ENCODE measurements at regions not wholly inside any gene's neighbourhood (a gene's known extent, or its start where the extent isn't known, plus 50 kb on each side); places are given as distances from the start of the nearest gene placed in this dataset.

GRCh38 chr9:28378231-28378630 is 805.0 kb upstream of the C9orf72 start:
- H3K36me3 ChIP-seq (ENCODE audit: control insufficient read depth in 2 of 2, extremely low read depth in 1 of 2, insufficient read depth in 1 of 2, low read length in 1 of 2) = no peaks in the 10 kb centered on the region
- H3K4me3 Mint-ChIP-seq = no peak overlapping the region
- POLR2A ChIA-PET = no interaction called here
- no peaks in the 10 kb centered on the region for H3K36me3 Mint-ChIP-seq
- no peaks in the 10 kb centered on the region for H3K9me3 ChIP-seq
- no peak overlapping the region for H3K27ac ChIP-seq (ENCODE audit: low read length)
- no peaks in the 10 kb centered on the region for H3K4me1 Mint-ChIP-seq
- no peak for ATAC-seq (replicated peaks in 1 of 4)
- no peaks in the 10 kb centered on the region for H3K27me3 ChIP-seq (replicated peaks in 1 of 2; ENCODE audit: control insufficient read depth in 2 of 2, extremely low read depth in 1 of 2, insufficient read depth in 2 of 2, low read length in 1 of 2)
- peaks cover 3 to 11% (median 4%) of the 10 kb centered on the region in 3 donors for H3K9me3 Mint-ChIP-seq
- DNase-seq = no peak
- no peaks in the 10 kb centered on the region for H3K4me1 ChIP-seq (ENCODE audit: control insufficient read depth in 1 of 2, extremely low read depth in 1 of 2, insufficient read depth in 2 of 2, low read length in 2 of 2)
- H3K27ac Mint-ChIP-seq = no peak overlapping the region
- CTCF ChIA-PET = no interaction called here
- WGBS (ENCODE audit: insufficient coverage) = 100% methylated on average over 1 of the region's 1 CpG
- no peak overlapping the region for H3K4me3 ChIP-seq (ENCODE audit: control insufficient read depth in 1 of 2, extremely low read depth in 1 of 2, low read length in 1 of 2)
- no peaks in the 10 kb centered on the region for H3K27me3 Mint-ChIP-seq

GRCh38 chr9:28379082-28379481 is 805.8 kb upstream of the C9orf72 start:
- H3K4me3 Mint-ChIP-seq = no peak overlapping the region
- H3K4me1 Mint-ChIP-seq = no peaks in the 10 kb centered on the region
- no peaks in the 10 kb centered on the region for H3K27me3 Mint-ChIP-seq
- no peaks in the 10 kb centered on the region for H3K36me3 Mint-ChIP-seq
- H3K9me3 Mint-ChIP-seq = peaks cover 3 to 11% (median 4%) of the 10 kb centered on the region in 3 donors
- CTCF ChIA-PET = no interaction called here
- Histone ChIP-seq H3K4me3 (ENCODE audit: control insufficient read depth in 1 of 2, extremely low read depth in 1 of 2, low read length in 1 of 2) (no peak overlapping the region), H3K9me3 (no peaks in the 10 kb centered on the region), H3K4me1 (ENCODE audit: control insufficient read depth in 1 of 2, extremely low read depth in 1 of 2, insufficient read depth in 2 of 2, low read length in 2 of 2) (no peaks in the 10 kb centered on the region), H3K27me3 (replicated peaks in 1 of 2; ENCODE audit: control insufficient read depth in 2 of 2, extremely low read depth in 1 of 2, insufficient read depth in 2 of 2, low read length in 1 of 2) (no peaks in the 10 kb centered on the region), H3K36me3 (ENCODE audit: control insufficient read depth in 2 of 2, extremely low read depth in 1 of 2, insufficient read depth in 1 of 2, low read length in 1 of 2) (no peaks in the 10 kb centered on the region), H3K27ac (ENCODE audit: low read length) (no peak overlapping the region)
- no peak for DNase-seq
- no peak for ATAC-seq (replicated peaks in 1 of 4)
- no peak overlapping the region for H3K27ac Mint-ChIP-seq
- POLR2A ChIA-PET = interaction anchor here in 1 of 2 donors (0.6 kb wide), 1 partner anchor 101 kb away, joined by 8 read pairs; no protein-coding TSS in a partner anchor

GRCh38 chr9:28389411-28389810 is 816.1 kb upstream of the C9orf72 start:
- no peak for ATAC-seq (replicated peaks in 1 of 4)
- CTCF ChIA-PET = no interaction called here
- 64% methylated on average over 1 of the region's 3 CpGs for whole genome bisulfite sequencing (ENCODE audit: insufficient coverage)
- Mint-ChIP-seq H3K36me3 (no peaks in the 10 kb centered on the region), H3K9me3 (peaks cover 9 to 15% (median 11%) of the 10 kb centered on the region in 3 donors), H3K4me3 (no peak overlapping the region), H3K27ac (no peak overlapping the region), H3K27me3 (no peaks in the 10 kb centered on the region), H3K4me1 (no peaks in the 10 kb centered on the region)
- DNase-seq = no peak
- POLR2A ChIA-PET = no interaction called here
- Histone ChIP-seq H3K27me3 (replicated peaks in 1 of 2; ENCODE audit: control insufficient read depth in 2 of 2, extremely low read depth in 1 of 2, insufficient read depth in 2 of 2, low read length in 1 of 2) (no peaks in the 10 kb centered on the region), H3K4me3 (ENCODE audit: control insufficient read depth in 1 of 2, extremely low read depth in 1 of 2, low read length in 1 of 2) (no peak overlapping the region), H3K27ac (ENCODE audit: low read length) (no peak overlapping the region), H3K9me3 (no peaks in the 10 kb centered on the region), H3K36me3 (ENCODE audit: control insufficient read depth in 2 of 2, extremely low read depth in 1 of 2, insufficient read depth in 1 of 2, low read length in 1 of 2) (no peaks in the 10 kb centered on the region), H3K4me1 (ENCODE audit: control insufficient read depth in 1 of 2, extremely low read depth in 1 of 2, insufficient read depth in 2 of 2, low read length in 2 of 2) (no peaks in the 10 kb centered on the region)

GRCh38 chr9:28394774-28395173 is 821.5 kb upstream of the C9orf72 start:
- DNase-seq (no peak), ATAC-seq (replicated peaks in 1 of 4) (no peak)
- Mint-ChIP-seq H3K27me3 (no peaks in the 10 kb centered on the region), H3K4me1 (no peaks in the 10 kb centered on the region), H3K9me3 (peaks cover 0 to 4% (median 3%) of the 10 kb centered on the region in 3 donors), H3K27ac (no peak overlapping the region), H3K36me3 (no peaks in the 10 kb centered on the region), H3K4me3 (no peak overlapping the region)
- Histone ChIP-seq H3K27me3 (replicated peaks in 1 of 2; ENCODE audit: control insufficient read depth in 2 of 2, extremely low read depth in 1 of 2, insufficient read depth in 2 of 2, low read length in 1 of 2) (no peaks in the 10 kb centered on the region), H3K9me3 (no peaks in the 10 kb centered on the region), H3K27ac (ENCODE audit: low read length) (no peak overlapping the region), H3K4me1 (ENCODE audit: control insufficient read depth in 1 of 2, extremely low read depth in 1 of 2, insufficient read depth in 2 of 2, low read length in 2 of 2) (no peaks in the 10 kb centered on the region), H3K4me3 (ENCODE audit: control insufficient read depth in 1 of 2, extremely low read depth in 1 of 2, low read length in 1 of 2) (no peak overlapping the region), H3K36me3 (ENCODE audit: control insufficient read depth in 2 of 2, extremely low read depth in 1 of 2, insufficient read depth in 1 of 2, low read length in 1 of 2) (no peaks in the 10 kb centered on the region)
- POLR2A ChIA-PET = no interaction called here
- CTCF ChIA-PET = no interaction called here

- no peaks in the 10 kb centered on the region for H3K4me1 Mint-ChIP-seq
- H3K9me3 Mint-ChIP-seq = peaks cover 4 to 5% (median 4%) of the 10 kb centered on the region in 3 donors
- WGBS (ENCODE audit: insufficient coverage) = no CpG with 5 or more reads among the region's 4 CpGs
- H3K4me3 ChIP-seq (ENCODE audit: control insufficient read depth in 1 of 2, extremely low read depth in 1 of 2, low read length in 1 of 2) = no peak overlapping the region
- H3K4me1 ChIP-seq (ENCODE audit: control insufficient read depth in 1 of 2, extremely low read depth in 1 of 2, insufficient read depth in 2 of 2, low read length in 2 of 2) = no peaks in the 10 kb centered on the region
- DNase-seq (no peak), ATAC-seq (replicated peaks in 1 of 4) (no peak)
- no peak overlapping the region for H3K27ac Mint-ChIP-seq
- no peaks in the 10 kb centered on the region for H3K36me3 ChIP-seq (ENCODE audit: control insufficient read depth in 2 of 2, extremely low read depth in 1 of 2, insufficient read depth in 1 of 2, low read length in 1 of 2)
- H3K27ac ChIP-seq (ENCODE audit: low read length) = no peak overlapping the region
- no peak overlapping the region for H3K4me3 Mint-ChIP-seq
- no peaks in the 10 kb centered on the region for H3K36me3 Mint-ChIP-seq
- POLR2A ChIA-PET = no interaction called here
- no peaks in the 10 kb centered on the region for H3K27me3 ChIP-seq (replicated peaks in 1 of 2; ENCODE audit: control insufficient read depth in 2 of 2, extremely low read depth in 1 of 2, insufficient read depth in 2 of 2, low read length in 1 of 2)
- H3K27me3 Mint-ChIP-seq = no peaks in the 10 kb centered on the region
- CTCF ChIA-PET = no interaction called here
- H3K9me3 ChIP-seq = no peaks in the 10 kb centered on the region
Observed at GRCh38 chr9:28396058-28396457, 822.8 kb upstream of the C9orf72 start.

- H3K27ac ChIP-seq (ENCODE audit: low read length) = no peak overlapping the region
- peaks cover 0 to 8% (median 3%) of the 10 kb centered on the region in 3 donors for H3K9me3 Mint-ChIP-seq
- H3K27me3 Mint-ChIP-seq = no peaks in the 10 kb centered on the region
- no peak overlapping the region for H3K4me3 ChIP-seq (ENCODE audit: control insufficient read depth in 1 of 2, extremely low read depth in 1 of 2, low read length in 1 of 2)
- H3K9me3 ChIP-seq = no peaks in the 10 kb centered on the region
- no peaks in the 10 kb centered on the region for H3K4me1 ChIP-seq (ENCODE audit: control insufficient read depth in 1 of 2, extremely low read depth in 1 of 2, insufficient read depth in 2 of 2, low read length in 2 of 2)
- H3K4me1 Mint-ChIP-seq = no peaks in the 10 kb centered on the region
- H3K36me3 Mint-ChIP-seq = no peaks in the 10 kb centered on the region
- ATAC-seq (replicated peaks in 1 of 4) (no peak), DNase-seq (no peak)
- no peak overlapping the region for H3K27ac Mint-ChIP-seq
- no peaks in the 10 kb centered on the region for H3K36me3 ChIP-seq (ENCODE audit: control insufficient read depth in 2 of 2, extremely low read depth in 1 of 2, insufficient read depth in 1 of 2, low read length in 1 of 2)
- no peak overlapping the region for H3K4me3 Mint-ChIP-seq
- H3K27me3 ChIP-seq (replicated peaks in 1 of 2; ENCODE audit: control insufficient read depth in 2 of 2, extremely low read depth in 1 of 2, insufficient read depth in 2 of 2, low read length in 1 of 2) = no peaks in the 10 kb centered on the region
- ChIA-PET CTCF (no interaction called here), POLR2A (no interaction called here)
- no CpG with 5 or more reads among the region's 3 CpGs for whole genome bisulfite sequencing (ENCODE audit: insufficient coverage)
Observed at GRCh38 chr9:28407351-28407750, 834.1 kb upstream of the C9orf72 start.

GRCh38 chr9:28409919-28410318 is 836.6 kb upstream of the C9orf72 start:
- ATAC-seq (replicated peaks in 1 of 4) (no peak), DNase-seq (no peak)
- Mint-ChIP-seq H3K4me1 (no peaks in the 10 kb centered on the region), H3K9me3 (peaks cover 0 to 3% (median 0%) of the 10 kb centered on the region in 3 donors), H3K36me3 (no peaks in the 10 kb centered on the region), H3K27me3 (no peaks in the 10 kb centered on the region), H3K4me3 (no peak overlapping the region), H3K27ac (no peak overlapping the region)
- no peak overlapping the region for H3K27ac ChIP-seq (ENCODE audit: low read length)
- no peaks in the 10 kb centered on the region for H3K27me3 ChIP-seq (replicated peaks in 1 of 2; ENCODE audit: control insufficient read depth in 2 of 2, extremely low read depth in 1 of 2, insufficient read depth in 2 of 2, low read length in 1 of 2)
- H3K36me3 ChIP-seq (ENCODE audit: control insufficient read depth in 2 of 2, extremely low read depth in 1 of 2, insufficient read depth in 1 of 2, low read length in 1 of 2) = no peaks in the 10 kb centered on the region
- no CpG with 5 or more reads among the region's 1 CpG for WGBS (ENCODE audit: insufficient coverage)
- H3K9me3 ChIP-seq = no peaks in the 10 kb centered on the region
- CTCF ChIA-PET = no interaction called here
- H3K4me1 ChIP-seq (ENCODE audit: control insufficient read depth in 1 of 2, extremely low read depth in 1 of 2, insufficient read depth in 2 of 2, low read length in 2 of 2) = no peaks in the 10 kb centered on the region
- POLR2A ChIA-PET = no interaction called here
- no peak overlapping the region for H3K4me3 ChIP-seq (ENCODE audit: control insufficient read depth in 1 of 2, extremely low read depth in 1 of 2, low read length in 1 of 2)

All from T-cell (primary cell).